ENCODE measurements at regions not wholly inside any gene's neighbourhood (a gene's known extent, or its start where the extent isn't known, plus 50 kb on each side); places are given as distances from the start of the nearest gene placed in this dataset.

DNA sequence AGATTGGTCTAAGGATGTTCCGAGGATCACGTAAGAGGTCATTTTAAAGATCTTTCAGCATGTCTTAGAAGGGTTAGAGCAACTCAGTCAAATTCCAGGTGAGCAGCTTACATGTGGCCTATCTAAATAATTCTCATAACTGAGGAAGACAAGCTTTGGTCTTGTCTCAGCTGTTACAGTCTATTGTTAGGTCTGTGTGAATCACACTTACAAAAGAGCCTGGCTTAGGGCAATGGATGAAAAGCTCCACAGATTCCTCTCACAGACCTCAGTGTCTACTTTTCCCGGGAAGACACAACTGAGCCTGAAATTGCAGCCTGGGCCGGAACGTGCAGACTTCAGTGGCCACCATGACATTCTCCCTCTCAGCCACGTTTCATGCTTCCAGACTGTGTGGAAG, 173.1 kb downstream of the INHBA start:
- FAIRE-seq: no peak
- no peak for DNase-seq (ENCODE audit: insufficient read length, low spot score)
- no peak for TF ChIP-seq POLR2A (IDR thresholded peaks at IDR 0.05; ENCODE audit: low read depth, low read length)

DNA sequence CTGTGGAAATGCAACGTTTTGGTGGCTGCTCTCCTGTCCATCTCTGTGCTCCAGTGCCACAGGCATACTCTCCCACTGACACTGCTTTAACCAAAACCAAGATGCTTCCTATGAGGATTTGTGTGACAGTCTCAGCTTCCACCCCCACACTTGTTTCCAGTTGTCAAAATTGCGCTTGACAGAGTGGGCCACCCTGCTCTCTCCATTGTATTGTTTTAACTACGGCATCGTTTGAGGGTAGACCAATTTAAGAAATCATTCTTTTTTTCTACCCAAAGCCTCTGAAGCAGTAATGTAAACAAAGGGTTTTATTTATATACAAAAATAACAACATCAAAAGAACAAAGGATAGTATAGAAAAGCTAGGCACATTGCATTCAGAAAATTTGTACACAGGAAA, 178.0 kb downstream of the INHBA start:
- TF ChIP-seq POLR2A (IDR thresholded peaks at IDR 0.05; ENCODE audit: low read depth, low read length): no peak
- no peak for DNase-seq (ENCODE audit: insufficient read length, low spot score)
- FAIRE-seq: no peak

DNA sequence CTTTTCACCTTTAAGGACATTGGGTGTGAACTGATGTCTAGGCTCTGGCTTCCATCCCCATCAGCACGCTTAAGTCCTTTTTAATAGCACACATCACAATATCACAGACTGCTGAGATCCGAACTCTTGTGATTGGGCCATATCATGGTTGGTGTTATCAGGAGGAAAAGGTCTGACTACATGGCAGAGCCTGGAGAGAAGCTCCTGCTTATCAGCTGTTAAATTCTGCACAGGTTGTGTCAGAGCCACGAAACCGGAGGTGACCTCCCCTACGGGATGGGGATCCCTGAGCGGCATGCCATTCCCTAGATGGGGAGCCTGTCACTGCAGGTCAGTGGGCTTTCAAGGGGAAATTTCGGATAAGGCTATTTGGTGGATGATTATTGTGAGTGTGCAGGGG, 182.4 kb downstream of the INHBA start:
- no peak for FAIRE-seq
- DNase-seq (ENCODE audit: insufficient read length, low spot score): no peak
- TF ChIP-seq POLR2A (IDR thresholded peaks at IDR 0.05; ENCODE audit: low read depth, low read length): no peak

DNA sequence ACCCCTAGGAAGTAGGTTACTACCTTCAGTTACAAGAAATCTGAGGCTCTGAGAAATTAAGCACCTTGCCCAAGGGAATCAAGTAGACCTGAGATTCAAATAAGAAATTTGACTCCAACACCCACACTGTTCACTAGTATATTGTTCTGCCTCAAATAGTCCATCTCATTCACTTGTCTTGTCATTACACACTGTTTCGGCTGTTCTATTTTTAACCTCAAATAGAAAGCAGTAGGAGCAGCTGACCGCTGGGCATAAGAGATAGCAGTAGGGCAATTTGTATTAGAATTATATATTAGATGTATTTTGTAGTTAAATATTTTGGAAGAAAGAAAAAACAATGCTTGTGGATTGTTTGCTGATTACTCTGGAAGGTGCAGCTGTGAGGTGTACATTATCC, 185.1 kb downstream of the INHBA start:
- TF ChIP-seq POLR2A (IDR thresholded peaks at IDR 0.05; ENCODE audit: low read depth, low read length): no peak
- no peak for DNase-seq (ENCODE audit: insufficient read length, low spot score)
- FAIRE-seq: no peak

DNA sequence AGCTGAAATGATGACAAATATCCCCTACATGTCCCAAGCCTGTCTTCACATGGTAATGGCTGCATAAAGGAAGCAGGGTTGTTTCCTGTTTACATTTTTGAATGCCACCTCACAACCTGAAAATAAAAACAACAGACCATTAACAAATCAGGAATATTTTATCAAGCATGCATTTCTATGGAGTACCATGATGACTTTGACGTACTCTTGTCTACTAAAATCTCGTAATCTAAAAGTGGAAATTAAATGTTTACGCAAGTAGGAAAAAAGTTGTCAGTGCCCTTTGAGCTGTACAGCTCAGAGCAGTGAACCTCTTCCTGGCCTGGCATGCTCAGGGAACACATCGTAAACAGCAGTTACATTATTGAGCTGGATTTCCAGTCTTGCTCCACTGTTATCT, 194.1 kb downstream of the INHBA start:
- FAIRE-seq: no peak
- TF ChIP-seq POLR2A (IDR thresholded peaks at IDR 0.05; ENCODE audit: low read depth, low read length): no peak
- no peak for DNase-seq (ENCODE audit: insufficient read length, low spot score)

DNA sequence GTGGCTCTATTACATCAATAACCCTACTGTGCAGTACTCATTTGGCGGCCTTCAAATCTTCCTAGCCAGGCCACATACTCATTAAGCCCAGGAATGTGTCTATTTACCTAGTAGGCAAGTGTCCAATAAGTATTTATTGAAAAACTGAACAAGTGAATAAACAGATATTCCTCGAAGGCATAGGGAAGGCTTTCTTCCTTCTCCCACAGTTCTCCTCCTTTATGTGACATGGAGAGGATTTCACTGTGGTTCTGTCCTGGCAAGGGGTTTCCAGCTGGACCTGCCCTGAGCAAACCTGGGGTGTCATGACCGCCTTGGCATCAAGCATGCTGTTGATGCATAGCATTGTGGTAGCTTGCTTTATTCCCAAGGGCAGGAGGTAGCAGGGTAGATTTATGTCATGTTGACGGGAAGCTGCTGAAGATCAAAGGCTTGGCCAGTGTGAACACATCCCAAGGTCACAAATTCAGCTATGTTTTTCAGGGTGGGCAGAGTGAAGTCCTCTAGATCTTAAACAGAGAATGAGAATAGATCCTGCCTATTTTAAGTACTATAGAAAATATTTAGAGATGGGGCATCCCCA, 195.1 kb downstream of the INHBA start:
- no peak for FAIRE-seq
- no peak for TF ChIP-seq POLR2A (IDR thresholded peaks at IDR 0.05; ENCODE audit: low read depth, low read length)
- no peak for DNase-seq (ENCODE audit: insufficient read length, low spot score)

DNA sequence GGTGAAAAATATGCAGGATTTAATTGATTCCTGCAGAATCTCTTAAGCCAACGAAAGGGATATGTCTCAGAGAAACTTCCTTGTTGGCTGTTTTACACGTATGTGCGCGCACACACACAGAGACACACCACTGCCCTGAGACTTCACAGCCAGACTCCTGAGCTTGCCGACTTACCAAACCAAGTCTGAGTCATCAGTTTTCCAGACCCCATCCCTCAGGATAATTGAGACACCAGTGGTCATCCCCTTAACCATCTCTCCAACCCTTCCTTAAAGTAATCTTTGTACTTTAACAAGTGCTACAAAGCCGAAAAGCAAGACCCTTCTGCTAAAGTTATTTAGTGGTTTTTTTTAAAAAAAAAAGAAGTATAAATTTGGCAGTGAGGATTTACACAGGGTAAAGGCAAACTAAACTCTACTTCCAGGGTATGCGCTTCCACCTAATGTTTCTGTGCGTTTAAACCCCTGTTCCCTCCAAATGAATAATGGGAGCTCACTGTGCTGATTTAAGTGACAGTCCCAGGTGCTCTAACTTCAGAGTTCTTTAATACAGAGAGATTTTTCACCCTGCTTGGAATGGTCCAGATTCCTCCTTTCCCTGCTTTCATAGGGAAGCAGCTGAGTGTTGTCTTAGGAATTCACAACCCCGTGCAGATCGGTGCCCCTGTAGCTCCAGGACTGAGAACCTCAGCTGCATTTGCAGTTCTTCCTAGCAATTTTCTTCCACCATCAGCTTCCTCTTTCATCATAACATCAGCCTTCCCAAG, 198.5 kb downstream of the INHBA start:
- FAIRE-seq (no peak), DNase-seq (ENCODE audit: insufficient read length, low spot score) (no peak)
- TF ChIP-seq POLR2A (IDR thresholded peaks at IDR 0.05; ENCODE audit: low read depth, low read length): no peak

DNA sequence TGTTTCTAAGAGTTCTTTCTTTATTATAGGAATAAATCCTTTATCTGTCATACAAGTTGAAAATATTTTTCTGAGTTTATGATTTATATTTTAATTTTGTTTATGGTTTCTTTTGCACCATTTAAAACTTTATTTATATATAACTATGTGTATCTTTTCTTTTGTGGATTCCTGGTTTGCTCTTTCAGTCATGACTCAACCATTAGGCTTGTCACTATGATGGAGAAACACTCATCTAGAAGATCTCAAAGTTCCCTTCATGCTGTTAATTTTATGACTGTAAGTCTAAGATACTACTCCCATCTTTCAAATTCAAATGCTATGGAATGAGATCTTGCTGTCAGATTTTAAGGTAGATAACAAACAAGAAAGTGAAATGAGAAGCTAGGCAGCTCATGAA, 199.5 kb downstream of the INHBA start:
- DNase-seq (ENCODE audit: insufficient read length, low spot score) (no peak), FAIRE-seq (no peak)
- no peak for TF ChIP-seq POLR2A (IDR thresholded peaks at IDR 0.05; ENCODE audit: low read depth, low read length)

DNA sequence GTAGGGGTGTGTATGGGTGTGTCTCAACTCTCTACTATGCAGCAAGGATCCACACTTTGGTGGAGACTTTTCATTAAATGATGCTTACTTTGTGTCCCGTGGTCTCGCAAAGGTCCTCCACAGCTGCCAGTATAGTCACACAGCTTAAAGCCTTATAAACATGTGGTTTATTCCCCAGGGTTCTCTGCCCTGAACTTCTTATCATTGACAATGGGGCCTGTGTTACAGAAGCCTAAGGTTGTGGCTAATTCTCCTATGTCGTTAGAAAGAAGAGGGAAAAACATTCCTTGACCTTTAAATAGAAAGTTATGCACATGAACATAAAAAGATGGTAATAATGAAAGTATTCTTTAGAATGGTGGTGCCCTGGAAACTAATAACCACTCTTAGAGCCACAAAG, 201.4 kb downstream of the INHBA start:
- no peak for TF ChIP-seq POLR2A (IDR thresholded peaks at IDR 0.05; ENCODE audit: low read depth, low read length)
- DNase-seq (ENCODE audit: insufficient read length, low spot score) (no peak), FAIRE-seq (no peak)

DNA sequence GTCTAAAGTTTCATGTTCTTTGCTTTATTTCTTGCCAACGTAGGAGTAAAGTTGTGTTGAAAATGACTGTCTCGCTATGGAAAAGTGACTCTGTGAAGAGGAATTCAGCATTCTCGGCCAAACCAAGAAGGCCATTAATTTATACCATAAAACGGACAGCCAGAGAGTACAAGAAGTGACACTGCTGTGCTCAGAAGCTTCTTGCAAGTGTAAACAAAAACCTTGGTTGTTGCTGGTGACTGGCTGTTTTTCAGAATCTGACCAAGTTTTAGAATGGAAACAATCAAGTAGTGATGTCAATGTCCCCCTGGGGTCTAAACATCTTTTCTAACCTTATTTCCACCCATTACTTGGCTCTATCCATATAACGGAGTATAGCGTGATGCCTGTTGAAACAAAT, 201.9 kb downstream of the INHBA start:
- FAIRE-seq (no peak), DNase-seq (ENCODE audit: insufficient read length, low spot score) (no peak)
- TF ChIP-seq POLR2A (IDR thresholded peaks at IDR 0.05; ENCODE audit: low read depth, low read length): no peak

DNA sequence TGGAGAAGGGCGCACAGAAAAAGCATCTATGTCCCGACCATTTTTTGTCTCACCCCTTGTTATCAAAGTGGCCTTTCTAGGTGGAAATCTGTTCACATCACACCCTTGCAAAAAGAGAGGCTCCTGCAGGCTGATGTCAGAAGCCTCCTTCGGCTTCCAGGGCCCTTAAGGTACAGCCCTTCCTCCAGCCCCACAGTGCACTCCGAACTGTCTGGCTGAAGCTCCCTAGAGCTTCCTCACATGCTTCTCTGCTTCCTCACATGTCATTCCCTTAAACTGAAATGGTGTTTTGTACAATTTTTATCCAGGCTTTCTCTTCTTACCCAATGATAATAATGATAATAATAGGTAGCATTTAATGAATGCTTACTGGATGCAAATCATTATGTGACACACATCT, 210.3 kb downstream of the INHBA start:
- DNase-seq (ENCODE audit: insufficient read length, low spot score) (no peak), FAIRE-seq (no peak)
- TF ChIP-seq POLR2A (IDR thresholded peaks at IDR 0.05; ENCODE audit: low read depth, low read length): no peak

DNA sequence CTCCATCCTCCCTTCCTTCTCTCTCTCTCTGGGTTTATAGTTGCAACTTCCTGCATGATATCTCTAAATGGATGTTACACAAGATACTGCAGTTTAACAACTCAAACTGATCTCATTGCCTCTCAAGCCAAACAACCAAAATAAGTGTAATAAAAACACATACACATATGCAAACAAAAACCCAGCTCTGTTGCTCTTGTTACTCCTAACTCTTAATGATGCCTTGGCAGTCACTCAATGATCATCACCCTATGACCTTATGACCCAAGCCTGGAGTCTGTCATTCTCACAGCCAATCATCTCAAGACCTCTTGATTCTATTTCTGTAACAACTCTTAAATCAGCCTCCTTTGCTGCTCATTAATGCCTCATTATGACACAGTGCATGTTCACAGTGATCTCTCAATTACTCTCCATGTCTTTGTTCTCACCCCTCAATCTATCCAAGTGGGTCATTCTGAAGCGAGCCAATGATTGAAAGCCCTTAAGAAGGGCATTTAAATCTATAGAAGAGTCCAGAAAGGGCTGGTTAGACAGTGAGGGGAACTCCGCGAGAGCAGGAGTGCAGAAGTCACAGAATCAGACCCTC, 210.9 kb downstream of the INHBA start:
- no peak for DNase-seq (ENCODE audit: insufficient read length, low spot score)
- TF ChIP-seq POLR2A (IDR thresholded peaks at IDR 0.05; ENCODE audit: low read depth, low read length): no peak
- FAIRE-seq: no peak

DNA sequence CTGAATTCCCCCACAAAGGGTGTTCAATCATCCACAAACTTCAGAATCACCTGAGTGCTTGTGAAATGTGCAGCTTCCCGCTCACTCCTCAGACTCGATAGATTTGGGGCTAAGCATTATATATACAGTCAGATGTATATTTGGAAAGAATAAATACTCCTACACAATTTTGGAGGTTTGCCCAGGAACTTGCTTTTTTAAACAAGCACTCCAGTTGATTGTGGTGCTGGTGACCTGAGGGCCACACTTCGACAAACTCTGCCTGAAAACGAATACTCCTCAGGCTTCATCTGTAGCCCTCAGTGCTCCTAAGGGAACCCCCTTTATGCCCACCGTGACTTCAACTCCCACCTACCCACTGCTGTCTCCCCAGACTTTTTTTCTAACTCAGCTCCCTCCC, 211.6 kb downstream of the INHBA start:
- no peak for TF ChIP-seq POLR2A (IDR thresholded peaks at IDR 0.05; ENCODE audit: low read depth, low read length)
- FAIRE-seq (no peak), DNase-seq (ENCODE audit: insufficient read length, low spot score) (no peak)

DNA sequence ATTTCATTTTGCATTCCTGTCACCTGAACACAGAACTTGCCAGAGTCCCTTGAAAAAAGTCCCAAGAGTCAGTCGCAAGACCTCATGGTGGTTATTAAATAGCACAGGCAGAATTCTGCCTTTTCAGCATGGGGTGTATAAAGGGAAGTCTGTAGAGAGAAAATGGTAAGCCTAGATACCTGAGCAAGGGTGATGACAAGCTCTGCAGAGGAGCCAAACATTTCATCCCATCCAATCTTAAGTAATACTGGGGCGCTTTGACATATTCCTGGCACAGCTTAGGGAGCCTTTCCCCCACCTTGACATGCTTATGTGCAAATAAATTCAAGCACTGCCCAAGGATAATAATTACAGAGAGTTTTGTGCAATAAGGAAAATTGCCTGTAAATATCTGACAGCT, 213.0 kb downstream of the INHBA start:
- FAIRE-seq: no peak
- TF ChIP-seq POLR2A (IDR thresholded peaks at IDR 0.05; ENCODE audit: low read depth, low read length): no peak
- DNase-seq (ENCODE audit: insufficient read length, low spot score): no peak

Measured in H54 (cell line).